ENCODE measurements at regions not wholly inside any gene's neighbourhood (a gene's known extent, or its start where the extent isn't known, plus 50 kb on each side); places are given as distances from the start of the nearest gene placed in this dataset.

DNA sequence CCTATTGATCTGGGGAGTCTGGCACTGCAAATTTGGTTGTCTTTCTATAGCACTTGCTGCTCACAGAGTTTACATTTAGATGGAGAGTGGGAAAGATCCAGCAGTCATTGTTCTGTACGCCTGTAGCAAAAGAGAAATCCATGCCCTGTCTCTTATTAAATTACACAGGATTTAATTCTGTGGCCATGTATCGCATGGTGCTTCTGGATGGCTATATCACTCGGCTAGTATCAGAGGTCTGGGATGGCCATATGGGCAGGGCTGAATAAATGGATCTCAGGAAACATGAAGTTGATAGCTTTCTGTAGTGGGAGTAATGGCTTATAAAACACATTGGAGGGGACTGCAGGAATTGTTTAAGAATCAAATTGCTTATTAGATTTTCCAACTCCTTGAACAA lies 325.8 kb upstream of the DPH6 start:
- no peak for DNase-seq

DNA sequence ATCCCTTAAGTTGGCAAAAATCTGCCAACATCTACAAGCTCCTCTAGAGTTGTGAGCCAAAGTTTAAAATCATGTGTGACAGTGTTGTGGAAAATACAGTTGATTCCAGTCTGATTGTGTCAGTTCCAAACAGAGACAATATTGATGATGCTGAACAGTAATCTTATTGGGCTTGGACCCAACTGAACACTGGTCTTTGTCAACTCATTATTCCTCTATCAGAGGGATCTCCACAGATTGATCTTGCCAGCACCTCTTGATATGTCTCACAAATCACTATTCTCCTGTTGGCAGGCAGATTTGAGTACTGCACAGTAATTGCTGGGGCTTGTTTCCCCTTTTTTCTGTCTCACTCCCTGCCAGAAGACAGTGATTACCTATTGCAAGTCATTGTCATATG lies 326.6 kb upstream of the DPH6 start:
- DNase-seq, result no peak

DNA sequence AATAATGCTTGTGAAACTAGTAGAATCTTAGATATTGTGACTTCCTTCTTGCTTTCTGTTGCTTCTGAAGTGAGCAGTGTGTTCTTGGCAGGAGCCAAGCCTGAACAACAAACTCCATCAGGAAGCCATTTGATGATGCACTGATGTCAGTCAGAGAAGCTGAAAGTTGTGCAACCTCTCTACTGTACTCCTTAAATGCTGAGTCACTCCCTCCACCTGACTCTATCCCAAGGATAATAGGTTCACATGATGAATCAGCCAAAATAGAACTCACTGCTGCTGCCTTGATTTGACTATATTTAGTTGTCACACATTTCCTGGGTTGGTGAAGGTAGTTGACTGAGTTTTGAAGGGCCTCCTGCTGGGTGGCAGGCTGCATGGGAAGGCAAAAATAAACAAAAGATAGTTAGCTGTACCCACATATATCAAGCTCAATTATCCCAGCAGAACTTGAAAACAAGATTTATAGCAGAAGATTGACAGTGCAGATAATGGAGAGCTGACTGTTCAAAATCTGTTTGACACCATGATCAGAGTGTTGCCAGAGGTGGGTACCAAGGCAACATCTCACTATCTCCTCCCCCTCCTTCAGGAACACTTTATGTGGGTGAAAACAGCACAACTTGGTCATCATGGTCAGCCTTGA lies 328.4 kb upstream of the DPH6 start:
- DNase-seq, result no peak

DNA sequence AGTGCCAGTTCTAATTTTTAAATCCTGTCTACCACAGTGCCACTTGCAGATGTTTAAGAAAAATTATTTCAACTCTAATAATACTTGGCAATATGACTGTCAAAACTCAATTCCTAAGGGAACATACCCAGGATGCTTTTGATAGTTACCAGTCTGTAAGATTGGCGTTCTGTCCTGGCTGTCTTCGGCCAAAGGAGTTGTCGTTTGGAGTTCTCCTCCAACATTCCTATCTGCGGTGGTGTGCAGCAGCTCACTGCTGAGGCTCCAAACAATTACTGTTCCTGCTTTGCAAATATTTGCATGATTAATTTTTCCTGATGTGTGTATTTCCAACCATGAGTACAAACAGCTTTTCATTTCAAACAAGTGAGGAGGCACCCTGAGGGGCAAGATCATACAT lies 330.8 kb upstream of the DPH6 start:
- peak in 1 of 2 experiments; percentile 5 for DNase-seq

DNA sequence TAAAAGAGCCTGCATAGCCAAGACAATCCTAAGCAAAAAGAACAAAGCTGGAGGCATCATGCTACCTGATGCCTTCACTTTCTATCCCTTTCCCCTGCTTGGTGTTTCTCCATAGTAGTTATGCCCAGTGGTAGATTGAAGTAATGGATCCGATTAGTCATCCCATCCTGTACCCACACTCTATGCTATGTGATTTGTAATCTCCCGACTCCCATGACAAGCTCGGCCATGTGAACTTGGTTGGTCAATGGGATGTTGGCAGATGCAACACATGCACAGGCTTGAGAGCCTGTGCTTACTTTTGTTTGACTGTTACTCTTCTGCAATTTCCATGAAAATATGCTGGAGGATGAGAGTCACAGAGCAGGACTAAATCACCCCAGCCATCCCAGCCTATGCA lies 334.9 kb upstream of the DPH6 start:
- DNase-seq, result no peak

DNA sequence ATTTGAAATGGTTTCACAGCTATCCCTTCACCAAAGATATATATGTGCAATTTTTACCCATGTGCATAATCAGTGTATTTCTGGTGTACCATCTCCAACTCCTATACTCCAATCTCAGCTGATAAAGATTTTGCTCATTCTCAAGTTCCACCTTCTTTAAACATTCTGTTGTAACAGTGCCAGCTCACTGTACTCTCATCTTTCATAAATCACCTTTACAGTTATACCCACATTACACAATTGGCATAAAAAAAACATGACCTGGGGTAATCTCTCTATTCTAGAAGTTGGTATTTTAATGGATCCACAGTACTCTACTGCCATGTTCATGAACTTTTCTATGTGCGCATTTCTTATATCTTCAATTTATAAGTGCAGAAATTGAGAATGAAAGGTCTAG lies 339.9 kb upstream of the DPH6 start:
- no peak for DNase-seq

DNA sequence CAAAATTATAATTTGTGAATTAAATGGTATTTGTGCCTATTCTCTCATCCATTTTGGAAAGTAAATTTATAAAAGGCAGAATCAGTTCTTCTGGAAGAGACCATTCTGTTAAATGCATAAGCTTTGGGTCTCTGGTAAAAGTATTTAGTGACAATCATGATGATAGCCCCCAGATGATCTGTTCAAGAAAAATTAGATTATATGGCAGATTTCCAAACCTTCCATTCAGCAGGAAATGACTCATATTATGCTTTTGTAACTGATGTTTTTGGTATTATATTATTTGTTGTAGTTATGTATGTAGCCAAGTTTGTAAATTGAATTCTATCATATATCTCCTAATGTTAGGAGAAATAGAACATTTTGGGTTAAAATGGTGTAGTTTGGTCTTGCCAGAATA lies 340.8 kb upstream of the DPH6 start:
- DNase-seq, result no peak

DNA sequence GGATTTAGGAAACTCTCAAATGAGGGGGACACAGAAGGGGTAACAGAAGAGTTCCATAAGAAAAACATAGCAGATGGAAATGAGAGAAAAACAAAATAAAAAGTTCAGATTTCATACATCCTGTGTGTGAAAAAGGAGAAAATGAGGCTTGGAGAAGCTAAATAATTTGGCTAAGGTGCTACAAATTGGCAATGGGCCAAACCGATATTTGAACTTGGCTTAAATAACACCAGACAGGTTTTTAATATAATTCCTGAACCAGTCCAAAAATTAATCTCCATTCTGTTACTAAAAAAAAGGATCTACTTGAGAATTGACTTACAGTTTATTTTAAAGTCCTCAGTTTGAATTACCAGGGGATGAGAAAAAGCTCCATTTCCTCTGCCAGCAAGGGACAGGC lies 342.9 kb upstream of the DPH6 start:
- DNase-seq, result no peak

DNA sequence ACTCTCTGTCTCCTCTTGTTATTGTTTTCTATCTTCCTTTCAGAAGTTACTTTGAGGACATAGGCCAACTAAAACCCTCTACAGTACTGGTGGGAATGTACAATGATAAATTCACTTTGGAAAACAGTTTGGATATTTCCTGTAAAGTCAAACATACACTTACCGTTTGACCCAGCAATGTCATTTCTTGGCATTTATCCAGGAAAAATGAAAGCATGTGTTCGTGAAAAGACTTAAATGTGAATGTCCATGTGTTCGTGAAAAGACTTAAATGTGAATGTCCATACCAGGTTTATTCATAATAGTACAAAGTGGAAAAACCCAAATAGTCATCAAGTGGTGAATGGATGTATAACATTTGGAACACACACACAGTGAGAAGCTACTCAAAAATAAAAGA lies 361.5 kb upstream of the DPH6 start:
- DNase-seq, result no peak

DNA sequence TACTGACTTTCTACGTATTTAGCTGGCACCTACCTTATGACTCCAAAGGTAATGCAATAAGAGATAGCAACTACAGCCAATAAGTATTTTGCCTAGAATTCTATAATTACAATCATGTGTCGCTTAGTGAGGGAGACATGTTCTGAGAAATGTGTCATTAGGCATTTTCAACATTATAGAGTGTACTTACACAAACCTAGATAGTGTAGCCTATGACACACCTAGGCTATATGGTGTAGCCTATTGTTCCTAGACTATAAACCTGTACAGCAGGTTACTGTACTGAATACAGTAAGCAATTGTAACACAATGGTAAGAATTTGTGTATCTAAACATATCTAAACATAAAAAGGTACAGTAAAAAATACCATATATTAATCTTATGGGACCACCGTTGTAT lies 363.4 kb upstream of the DPH6 start:
- DNase-seq, result no peak

DNA sequence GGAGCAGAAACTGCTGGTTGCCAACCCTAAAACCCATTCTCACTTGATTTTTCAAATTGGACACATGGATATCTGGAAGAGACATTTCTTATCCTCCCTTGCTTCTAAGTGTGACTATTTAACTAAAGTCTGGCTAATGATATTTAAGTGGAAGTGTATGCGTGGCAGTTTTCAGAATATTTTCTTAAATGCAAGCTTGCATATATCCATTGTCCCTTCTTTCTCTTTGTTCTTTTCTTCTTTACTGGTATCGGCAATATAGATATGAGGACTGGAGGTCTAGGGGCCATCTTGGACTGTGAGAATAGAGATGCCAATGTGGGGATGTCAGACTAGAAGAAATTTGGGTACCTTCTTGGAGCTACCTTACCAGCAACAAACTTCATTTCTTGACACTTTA lies 364.3 kb upstream of the DPH6 start:
- no peak for DNase-seq

DNA sequence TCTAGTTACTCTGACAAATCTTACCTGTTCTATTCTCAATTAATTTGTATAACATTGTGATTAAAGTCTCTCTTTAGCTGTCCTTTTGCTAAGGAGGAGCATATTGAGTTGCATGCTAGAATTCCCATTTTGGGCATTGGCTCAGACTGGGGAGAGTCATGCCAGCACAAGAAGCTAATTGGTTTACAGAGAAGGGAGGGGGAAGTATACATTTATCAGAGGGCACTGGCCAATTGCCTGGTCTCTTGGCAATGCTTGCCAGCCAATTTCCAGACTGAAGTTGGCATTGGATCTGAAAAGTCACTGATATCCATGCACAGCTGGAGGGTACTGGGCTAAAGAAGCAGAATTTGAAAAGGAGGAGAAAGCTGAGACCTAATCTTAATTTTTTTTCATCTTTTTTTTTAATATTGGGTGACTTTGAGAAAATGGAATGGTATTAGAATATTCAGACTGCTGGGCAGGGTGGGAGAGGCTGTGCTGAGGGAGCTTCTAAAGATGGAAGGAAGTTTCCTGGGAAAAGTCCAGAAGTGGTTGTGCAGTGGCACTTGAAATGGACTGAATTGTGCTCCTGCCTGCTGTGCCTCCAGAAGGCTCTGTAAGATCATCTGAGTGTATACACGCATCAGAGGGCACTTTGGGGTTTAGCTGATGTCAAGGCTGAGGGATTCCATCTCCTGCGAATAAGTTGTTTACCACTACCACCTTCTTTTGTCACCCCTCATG lies 365.2 kb upstream of the DPH6 start:
- DNase-seq, result peak; percentile 41 to 75

DNA sequence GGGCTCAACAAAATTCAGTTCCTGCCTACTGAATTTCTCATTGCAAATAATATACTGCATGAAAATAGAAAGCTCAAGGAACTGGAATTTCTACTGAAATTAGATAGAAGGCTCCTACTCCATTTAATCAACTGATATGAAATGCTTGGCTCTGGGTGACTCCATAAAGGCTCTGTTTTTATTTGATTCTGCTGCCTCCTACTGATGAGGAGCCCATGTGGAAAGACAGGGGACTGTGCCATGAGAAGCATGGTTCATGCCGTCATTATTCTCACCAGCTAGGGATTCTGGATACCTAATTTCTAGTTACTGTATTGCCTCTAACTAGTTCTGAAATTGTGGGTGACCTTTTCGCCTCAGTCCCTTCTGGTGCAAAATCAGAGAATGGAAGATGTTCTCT lies 366.2 kb upstream of the DPH6 start:
- no peak for DNase-seq

DNA sequence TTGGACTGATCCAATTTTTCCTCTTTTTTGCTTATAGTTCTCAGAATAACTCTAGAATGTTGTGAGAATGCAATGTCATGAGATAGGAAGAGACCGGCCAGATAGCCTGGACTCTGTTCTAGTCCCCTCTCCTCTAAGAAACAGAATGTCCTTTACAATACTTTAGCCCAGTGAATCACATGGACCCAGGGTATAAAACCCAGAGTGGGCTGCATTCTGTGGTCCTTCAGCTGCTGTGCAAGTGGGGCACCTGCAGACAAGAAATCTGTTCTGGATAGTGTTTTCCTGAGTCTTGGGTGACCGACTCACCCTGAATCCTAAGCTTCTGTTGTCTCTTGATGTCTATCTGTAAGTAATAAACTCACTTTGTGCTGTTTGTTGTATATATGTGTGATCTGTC lies 368.6 kb upstream of the DPH6 start:
- DNase-seq, result no peak

DNA sequence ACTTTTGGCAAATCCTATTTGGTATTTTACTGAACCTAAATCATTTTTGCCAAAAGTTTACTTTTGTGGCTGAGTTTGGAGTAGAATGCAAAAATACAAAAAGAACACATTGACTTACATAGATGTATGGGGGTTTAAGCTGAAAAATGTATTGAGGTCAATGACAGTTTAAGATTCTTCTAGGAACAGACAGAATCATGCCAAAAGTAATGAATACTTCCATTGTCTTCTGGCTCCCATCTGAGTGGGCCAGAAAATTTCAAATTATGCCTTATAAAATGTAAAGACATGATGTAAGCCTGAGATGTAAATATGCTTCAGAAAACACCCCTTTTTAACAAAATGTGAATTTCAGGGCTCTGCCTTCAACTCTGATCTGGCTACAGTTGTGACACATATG lies 375.1 kb upstream of the DPH6 start:
- no peak for DNase-seq

DNA sequence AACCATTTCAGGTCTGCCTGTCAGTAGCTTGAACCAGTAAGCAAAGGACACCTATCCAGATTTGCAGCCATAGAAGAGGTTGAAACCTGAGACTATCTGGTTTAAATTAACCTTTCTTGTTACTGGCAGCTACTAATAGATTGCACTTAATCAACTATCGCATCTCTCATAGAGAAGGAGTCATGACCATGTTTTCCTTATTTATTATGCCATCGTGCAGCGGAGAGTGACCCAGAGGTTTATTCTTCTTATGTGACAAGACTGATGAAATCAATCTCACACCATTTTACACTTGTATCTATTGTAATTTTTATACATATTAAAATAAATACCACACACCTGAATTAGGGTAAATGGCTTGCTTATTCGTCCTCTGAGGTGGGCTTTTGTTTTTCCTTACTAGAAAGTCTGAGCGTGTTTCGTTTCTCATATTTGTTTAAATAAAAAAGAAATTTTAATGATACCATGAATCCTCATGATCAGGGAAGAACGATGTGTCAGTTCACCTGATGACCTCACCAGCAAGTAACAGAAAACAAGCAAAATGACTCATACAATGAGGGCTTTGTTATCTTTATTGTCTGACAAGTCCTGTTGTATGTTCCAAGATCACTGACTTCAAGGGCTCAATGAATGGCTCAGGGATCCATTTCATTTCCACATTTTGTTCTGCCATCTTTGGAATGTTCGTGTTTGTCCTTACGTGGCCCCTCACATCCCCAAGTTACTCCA lies 379.5 kb upstream of the DPH6 start:
- DNase-seq, result no peak

DNA sequence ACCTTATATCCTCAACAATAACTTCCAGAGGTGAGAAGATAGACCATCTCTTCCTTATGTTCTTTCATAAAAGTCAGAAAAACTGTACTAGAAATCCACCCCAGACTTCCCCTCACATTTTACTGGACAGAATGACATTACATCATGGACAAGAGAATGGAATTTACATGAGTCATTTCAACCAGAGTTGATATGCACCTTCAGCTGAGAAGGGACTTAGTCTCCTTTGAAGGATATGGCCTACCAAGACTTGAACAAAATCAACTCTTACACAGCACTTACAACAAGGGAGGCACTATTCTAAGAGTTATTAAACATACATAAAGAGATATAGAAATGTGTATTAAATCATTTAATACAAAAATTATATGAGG lies 380.0 kb upstream of the DPH6 start:
- DNase-seq, result no peak

DNA sequence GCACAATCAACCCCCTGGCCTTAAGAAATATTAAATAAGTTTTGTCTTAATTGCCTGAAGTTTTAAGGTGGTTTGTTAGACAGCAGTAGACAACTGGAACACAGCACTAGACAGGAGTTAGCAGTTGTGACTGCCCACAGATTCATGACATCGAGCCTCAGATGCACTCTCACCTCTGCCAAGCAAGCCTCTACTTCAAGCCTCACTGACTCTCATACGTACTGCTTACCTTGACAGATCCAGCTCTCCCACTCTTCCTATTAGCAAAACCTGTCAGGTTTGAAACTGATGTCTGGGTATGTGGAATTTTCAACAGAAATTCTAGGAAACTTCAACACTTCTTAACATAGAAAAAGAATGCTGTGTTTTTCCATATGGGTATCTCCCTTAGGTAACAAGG lies 382.9 kb upstream of the DPH6 start:
- DNase-seq, result no peak

DNA sequence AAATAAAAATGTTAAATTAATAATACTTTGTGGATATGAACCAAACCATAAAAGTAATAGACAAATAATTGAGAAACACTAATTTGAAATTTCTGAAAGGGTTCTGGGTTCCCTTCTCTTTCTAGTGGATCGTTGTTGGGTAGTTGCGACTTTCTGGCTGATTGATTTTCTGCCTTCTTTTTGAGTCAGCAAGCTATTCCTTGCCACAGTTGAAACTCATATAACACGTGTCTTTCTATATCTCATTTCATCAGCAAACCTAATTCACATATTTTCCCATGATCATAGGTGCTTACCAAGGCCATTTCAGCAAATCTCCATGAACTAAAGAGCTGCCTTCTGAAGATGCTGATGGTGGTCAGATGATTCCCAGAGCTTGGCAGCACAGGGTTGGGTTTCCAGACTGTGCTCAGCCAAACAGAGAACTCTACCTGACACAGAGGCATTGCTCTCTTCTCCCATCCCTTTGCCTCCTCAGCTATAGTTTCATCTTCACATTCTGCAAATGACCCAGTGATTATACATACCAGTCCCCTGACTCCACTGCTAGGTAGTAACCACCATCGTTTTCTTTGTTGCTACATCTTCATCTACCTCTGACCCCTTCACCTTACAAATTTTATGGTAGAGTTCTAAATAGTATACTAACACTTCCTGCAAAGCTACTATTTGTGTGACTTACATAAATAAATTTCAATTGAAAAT lies 383.9 kb upstream of the DPH6 start:
- no peak for DNase-seq

DNA sequence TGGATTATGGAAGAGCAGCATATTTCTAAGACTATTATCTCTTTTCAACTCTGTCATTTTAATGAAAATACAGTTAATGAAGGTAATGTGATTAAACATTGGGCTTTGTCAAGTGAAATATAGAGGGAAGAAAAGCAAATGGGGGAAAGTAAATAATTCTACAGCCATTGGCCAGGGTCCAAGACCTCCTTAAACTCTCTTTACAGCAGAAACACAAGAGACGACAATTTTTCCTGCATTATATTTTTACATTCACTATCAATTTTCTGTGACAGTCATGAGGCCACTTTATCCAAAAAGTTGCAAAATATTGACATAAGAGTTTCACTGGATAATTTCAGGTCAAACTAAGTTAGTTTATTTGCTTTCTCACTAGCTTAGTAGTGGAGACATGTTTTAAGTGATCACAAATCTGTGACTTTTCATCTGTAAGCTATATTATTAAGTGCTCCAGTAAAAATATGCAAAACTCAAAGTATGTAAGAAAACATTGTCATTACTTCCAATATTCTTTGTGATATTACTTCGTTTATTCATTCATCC lies 385.9 kb upstream of the DPH6 start:
- peak in 1 of 2 experiments; percentile 52 for DNase-seq

DNA sequence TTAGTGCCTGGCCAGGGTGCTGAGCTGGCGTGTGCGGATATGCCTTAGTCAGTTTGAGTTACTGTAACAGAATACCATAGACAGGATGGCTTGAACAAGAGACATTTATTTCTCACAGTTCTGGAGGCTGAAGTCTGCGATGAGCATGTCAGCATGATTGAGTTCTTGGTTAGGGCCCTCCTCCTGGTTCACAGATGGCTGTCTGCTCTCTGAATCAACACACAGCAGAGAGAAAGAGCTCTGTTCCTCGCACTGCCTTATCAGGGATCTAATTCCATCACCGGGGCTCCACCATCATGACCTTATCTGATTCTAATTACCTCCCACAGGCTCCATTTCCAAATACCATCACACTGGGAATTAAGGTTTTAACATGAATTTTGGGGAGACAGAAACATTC lies 386.6 kb upstream of the DPH6 start:
- DNase-seq, result no peak

DNA sequence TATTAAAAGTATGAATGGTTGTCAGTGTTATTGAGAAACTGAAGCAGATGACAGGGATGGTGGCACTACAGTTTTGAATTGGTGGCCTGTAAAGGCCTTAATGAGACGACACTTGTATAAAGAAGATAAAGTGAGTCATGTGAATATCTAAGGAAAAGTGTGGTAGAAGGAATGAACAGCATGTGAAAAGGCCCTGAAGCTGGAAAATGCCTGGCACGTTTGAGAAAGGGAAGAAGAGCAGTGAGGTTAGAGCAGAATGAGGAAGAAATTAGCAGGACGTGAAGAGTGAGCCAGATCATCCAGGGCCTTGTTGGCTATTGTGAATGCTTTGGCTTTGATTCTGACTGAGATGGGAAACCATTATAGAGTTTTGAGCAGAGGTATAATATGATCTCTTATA lies 387.6 kb upstream of the DPH6 start:
- DNase-seq, result no peak

DNA sequence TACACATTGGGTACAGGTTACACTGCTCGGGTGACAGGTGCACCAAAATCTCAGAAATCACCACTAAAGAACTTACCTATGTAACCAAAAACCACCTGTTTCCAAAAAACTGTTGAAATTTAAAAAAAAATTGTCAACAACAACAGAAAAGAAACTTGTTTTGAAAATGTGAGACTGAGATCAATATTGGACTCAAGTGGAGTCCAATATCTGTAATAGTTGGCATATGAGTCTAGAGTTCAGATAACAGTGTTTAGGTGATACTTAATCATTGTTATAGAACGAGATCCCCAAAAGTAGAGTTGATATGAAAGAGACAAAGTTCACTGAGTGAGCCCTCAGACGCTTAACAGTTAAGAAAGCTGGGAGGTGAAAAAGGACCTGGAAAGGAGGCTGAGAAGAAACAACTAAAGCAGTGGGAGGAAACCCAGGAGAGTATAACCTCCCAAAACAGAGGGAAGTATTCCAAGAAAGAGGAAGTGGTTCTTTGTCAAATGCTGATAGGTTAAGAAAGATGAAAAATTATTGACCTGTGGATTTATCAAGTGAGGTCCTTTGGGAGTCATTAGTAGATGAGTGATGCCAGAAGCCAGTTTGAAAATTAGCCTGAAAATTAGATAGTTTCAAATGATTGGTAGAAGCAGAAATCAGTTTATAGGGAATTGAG lies 388.6 kb upstream of the DPH6 start:
- no peak for DNase-seq
